ENCODE measurements at regions not wholly inside any gene's neighbourhood (a gene's known extent, or its start where the extent isn't known, plus 50 kb on each side); places are given as distances from the start of the nearest gene placed in this dataset.

DNA sequence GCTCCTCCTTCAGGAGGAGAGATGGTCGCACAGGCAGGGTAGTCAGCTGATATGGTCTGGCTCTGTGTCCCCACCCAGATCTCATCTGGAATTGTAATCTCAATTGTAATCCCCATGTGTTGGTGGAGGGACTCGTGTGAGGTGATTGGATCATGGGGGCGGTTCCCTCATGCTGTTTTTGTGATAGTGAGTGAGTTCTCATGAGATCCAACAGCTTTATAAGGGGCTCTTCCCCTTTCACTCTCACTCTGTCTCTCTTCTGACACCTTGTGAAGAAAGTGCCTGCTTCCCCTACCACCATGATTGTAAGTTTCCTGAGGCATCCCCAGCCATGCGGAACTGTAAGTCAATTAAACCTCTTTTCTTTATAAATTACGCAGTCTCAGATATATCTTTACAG is 218.9 kb upstream of the TMTC1 start:
- 91% methylated on average over 5 of the region's 5 CpGs for WGBS
- Histone ChIP-seq H3K4me3 (no peak overlapping the region), H3K9me3 (no peaks in the 10 kb centered on the region), H3K27ac (no peak overlapping the region), H3K27me3 (no peaks in the 10 kb centered on the region), H3K36me3 (no peaks in the 10 kb centered on the region), H3K4me1 (no peaks in the 10 kb centered on the region)
- TF ChIP-seq POLR2A (IDR thresholded peaks at IDR 0.05) (no peak), EP300 (IDR thresholded peaks at IDR 0.05) (no peak), POLR2AphosphoS5 (IDR thresholded peaks at IDR 0.05) (no peak)
- TF ChIP-seq, protein P1, sequence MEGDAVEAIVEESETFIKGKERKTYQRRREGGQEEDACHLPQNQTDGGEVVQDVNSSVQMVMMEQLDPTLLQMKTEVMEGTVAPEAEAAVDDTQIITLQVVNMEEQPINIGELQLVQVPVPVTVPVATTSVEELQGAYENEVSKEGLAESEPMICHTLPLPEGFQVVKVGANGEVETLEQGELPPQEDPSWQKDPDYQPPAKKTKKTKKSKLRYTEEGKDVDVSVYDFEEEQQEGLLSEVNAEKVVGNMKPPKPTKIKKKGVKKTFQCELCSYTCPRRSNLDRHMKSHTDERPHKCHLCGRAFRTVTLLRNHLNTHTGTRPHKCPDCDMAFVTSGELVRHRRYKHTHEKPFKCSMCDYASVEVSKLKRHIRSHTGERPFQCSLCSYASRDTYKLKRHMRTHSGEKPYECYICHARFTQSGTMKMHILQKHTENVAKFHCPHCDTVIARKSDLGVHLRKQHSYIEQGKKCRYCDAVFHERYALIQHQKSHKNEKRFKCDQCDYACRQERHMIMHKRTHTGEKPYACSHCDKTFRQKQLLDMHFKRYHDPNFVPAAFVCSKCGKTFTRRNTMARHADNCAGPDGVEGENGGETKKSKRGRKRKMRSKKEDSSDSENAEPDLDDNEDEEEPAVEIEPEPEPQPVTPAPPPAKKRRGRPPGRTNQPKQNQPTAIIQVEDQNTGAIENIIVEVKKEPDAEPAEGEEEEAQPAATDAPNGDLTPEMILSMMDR (IDR thresholded peaks at IDR 0.05) = no peak
- no peak for DNase-seq (ENCODE audit: low spot score in 2 of 2)

DNA sequence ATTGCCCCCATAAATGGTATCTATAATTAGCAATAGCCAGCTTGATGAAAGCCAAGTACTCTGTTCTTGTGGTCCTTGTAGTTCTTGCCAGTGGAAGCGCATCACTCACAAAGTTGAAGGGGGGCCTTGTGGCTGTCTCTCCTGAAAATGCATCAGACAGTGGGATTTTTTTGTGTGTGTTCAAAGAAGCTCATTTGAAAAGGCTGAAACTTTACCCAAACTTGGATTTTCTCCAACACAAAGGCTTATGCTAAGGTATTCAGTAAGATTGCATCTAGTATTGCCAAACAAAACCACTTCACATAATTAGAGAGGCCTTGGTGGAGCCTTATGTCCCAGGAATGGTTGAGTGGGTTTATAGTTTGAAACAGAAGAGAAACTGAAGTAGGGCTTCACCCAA is 216.7 kb upstream of the TMTC1 start:
- Histone ChIP-seq H3K27me3 (no peaks in the 10 kb centered on the region), H3K9me3 (no peaks in the 10 kb centered on the region), H3K27ac (no peak overlapping the region), H3K4me3 (no peak overlapping the region), H3K4me1 (no peaks in the 10 kb centered on the region), H3K36me3 (no peaks in the 10 kb centered on the region)
- DNase-seq (ENCODE audit: low spot score in 2 of 2) = no peak
- TF ChIP-seq POLR2A (IDR thresholded peaks at IDR 0.05) = no peak
- TF ChIP-seq, protein P1 (IDR thresholded peaks at IDR 0.05) = no peak
- TF ChIP-seq EP300 (IDR thresholded peaks at IDR 0.05) = no peak
- TF ChIP-seq POLR2AphosphoS5 (IDR thresholded peaks at IDR 0.05) = no peak
- WGBS = 90% methylated on average over 1 of the region's 1 CpG

DNA sequence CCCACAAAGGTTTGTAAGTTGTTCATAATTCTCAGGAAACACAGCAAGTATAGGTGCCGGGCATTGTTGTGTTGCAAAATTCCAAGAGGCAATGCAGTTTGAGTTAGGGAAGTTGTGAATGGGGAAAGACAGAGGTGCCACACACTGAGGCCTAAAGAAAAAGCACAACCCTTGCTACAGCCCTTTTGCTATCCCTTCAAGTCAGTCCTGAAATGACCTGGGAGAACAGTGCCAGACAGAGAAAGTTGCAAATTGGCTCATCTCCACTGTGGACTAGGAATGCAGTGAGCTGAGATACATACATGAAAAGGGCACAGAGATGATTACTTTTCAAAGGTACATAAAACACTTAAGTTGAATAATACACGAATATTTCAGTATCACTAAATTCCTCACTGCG is 213.3 kb upstream of the TMTC1 start:
- 92% methylated on average over 3 of the region's 3 CpGs for WGBS

DNA sequence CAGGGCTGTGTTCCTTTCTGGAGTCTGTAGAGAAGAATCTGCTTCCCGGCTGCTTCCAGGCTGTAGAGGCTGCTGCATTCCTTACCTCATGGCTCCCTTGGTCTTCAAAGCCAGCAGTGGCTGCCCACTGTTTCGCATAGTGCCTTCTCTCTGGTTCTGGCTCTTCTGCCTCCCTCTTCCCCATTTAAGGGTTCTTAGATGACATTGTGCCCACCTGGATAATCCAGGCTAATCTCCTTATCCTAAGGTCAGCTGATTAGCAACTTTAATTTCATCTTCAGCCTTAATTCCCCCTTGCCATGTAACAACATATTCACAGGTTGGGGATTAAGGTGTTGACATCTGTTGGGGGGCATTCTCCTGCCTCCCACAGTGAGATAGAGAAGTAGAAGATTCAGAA is 208.6 kb upstream of the TMTC1 start:
- H3K4me3 ChIP-seq = no peak overlapping the region

More for the DNA sequence above, 213.3 kb upstream of the TMTC1 start:
- no peaks in the 10 kb centered on the region for H3K27me3 ChIP-seq
- H3K4me3 ChIP-seq = no peak overlapping the region
- DNase-seq (ENCODE audit: low spot score in 2 of 2) = no peak
- no peaks in the 10 kb centered on the region for H3K4me1 ChIP-seq
- no peaks in the 10 kb centered on the region for H3K9me3 ChIP-seq
- no peak for TF ChIP-seq POLR2A (IDR thresholded peaks at IDR 0.05)
- TF ChIP-seq, protein P1 (IDR thresholded peaks at IDR 0.05) = no peak
- no peak for TF ChIP-seq POLR2AphosphoS5 (IDR thresholded peaks at IDR 0.05)
- TF ChIP-seq EP300 (IDR thresholded peaks at IDR 0.05) = no peak
- H3K27ac ChIP-seq = no peak overlapping the region
- no peaks in the 10 kb centered on the region for H3K36me3 ChIP-seq

DNA sequence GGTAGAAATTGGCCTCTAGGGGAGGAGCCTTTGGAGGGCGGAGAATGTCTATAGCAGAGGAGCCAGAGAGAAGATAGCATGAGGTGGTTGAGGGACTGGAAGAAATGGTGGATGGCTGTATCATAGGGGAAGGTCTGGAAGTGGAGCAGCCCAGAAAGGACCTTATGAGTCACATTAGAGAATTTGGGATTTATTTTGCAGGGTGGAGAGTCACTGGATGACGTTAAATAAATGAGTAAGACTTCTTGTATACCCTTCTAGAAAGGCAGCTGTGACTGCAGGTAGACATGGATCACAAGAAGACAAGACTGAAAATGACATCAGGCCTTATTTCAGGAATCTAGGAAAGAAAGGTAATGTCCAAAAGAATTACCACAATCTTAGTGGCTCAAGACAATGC is 208.2 kb upstream of the TMTC1 start:
- DNase-seq (ENCODE audit: low spot score in 2 of 2) = no peak
- TF ChIP-seq POLR2A (IDR thresholded peaks at IDR 0.05) (no peak), POLR2AphosphoS5 (IDR thresholded peaks at IDR 0.05) (no peak), EP300 (IDR thresholded peaks at IDR 0.05) (no peak)
- TF ChIP-seq, protein P1 (IDR thresholded peaks at IDR 0.05) = no peak
- H3K27ac ChIP-seq = no peak overlapping the region
- no peaks in the 10 kb centered on the region for H3K4me1 ChIP-seq
- no peaks in the 10 kb centered on the region for H3K27me3 ChIP-seq
- H3K36me3 ChIP-seq = no peaks in the 10 kb centered on the region
- WGBS = 85% methylated on average over 2 of the region's 2 CpGs
- no peak overlapping the region for H3K4me3 ChIP-seq
- H3K9me3 ChIP-seq = no peaks in the 10 kb centered on the region

More for the DNA sequence above, 208.6 kb upstream of the TMTC1 start:
- Histone ChIP-seq H3K36me3 (no peaks in the 10 kb centered on the region), H3K4me1 (no peaks in the 10 kb centered on the region), H3K27ac (no peak overlapping the region), H3K27me3 (no peaks in the 10 kb centered on the region), H3K9me3 (no peaks in the 10 kb centered on the region)
- no peak for DNase-seq (ENCODE audit: low spot score in 2 of 2)
- TF ChIP-seq EP300 (IDR thresholded peaks at IDR 0.05) = no peak
- 62% methylated on average over 2 of the region's 2 CpGs for WGBS

DNA sequence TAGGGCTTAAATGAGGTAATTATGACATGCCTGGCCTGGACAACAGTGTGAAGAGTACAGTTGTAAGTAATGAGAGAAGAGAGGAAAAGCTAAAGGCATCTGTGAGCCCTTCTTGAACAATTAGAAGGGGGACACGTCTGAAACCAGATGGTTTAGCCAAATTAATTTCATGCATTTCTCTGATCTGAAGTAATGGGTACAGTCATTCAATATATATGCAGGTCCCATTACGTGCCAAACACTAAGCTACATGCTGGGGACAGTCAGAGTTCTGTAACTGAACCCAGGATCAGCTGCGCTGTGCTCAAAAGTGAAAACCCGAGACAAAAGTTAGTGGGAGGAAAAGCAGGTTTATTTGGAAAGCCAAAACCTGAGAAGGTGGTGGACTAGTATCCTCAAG is 207.2 kb upstream of the TMTC1 start:
- no peak for TF ChIP-seq EP300 (IDR thresholded peaks at IDR 0.05)
- TF ChIP-seq POLR2AphosphoS5 (IDR thresholded peaks at IDR 0.05) = no peak
- TF ChIP-seq, protein P1 (IDR thresholded peaks at IDR 0.05) = no peak
- no peak for TF ChIP-seq POLR2A (IDR thresholded peaks at IDR 0.05)
- Histone ChIP-seq H3K9me3 (no peaks in the 10 kb centered on the region), H3K27me3 (no peaks in the 10 kb centered on the region), H3K4me3 (no peak overlapping the region), H3K36me3 (no peaks in the 10 kb centered on the region), H3K27ac (no peak overlapping the region), H3K4me1 (no peaks in the 10 kb centered on the region)
- WGBS = 65% methylated on average over 4 of the region's 4 CpGs
- DNase-seq (ENCODE audit: low spot score in 2 of 2) = no peak

Data from suprapubic skin (tissue), 4 donors.